Ascending aorta (tissue), 2 donors: ENCODE measurements at regions not wholly inside any gene's neighbourhood (a gene's known extent, or its start where the extent isn't known, plus 50 kb on each side); places are given as distances from the start of the nearest gene placed in this dataset.

Source experiments
- DNase-seq, 2 donors: peaks; one replicate each; pipeline ENCODE4 v3.0.0-alpha.2; 2019; ENCODE audit warnings: low spot score in 2 of 2
- H3K27ac ChIP-seq, 2 donors: fragments of 200-600 bp; sonication (generic); one replicate each; pipeline ENCODE4 v1.5.1; 2016 to 2017; ENCODE audit warnings: mild to moderate bottlenecking in 1 of 2
- H3K27me3 ChIP-seq: fragments of 200-600 bp; sonication (generic); one replicate; pipeline ENCODE4 v1.5.1; 2017
- H3K36me3 ChIP-seq, 2 donors: fragments of 200-600 bp; sonication (generic); one replicate each; pipeline ENCODE4 v1.5.1; 2016
- H3K4me1 ChIP-seq, 2 donors: fragments of 200-600 bp; sonication (generic); one replicate each; pipeline ENCODE4 v1.5.1; 2016 to 2017; ENCODE audit warnings: mild to moderate bottlenecking in 1 of 2
- H3K4me3 ChIP-seq, 2 donors: fragments of 200-600 bp; sonication (generic); one replicate each; pipeline ENCODE4 v1.5.1; 2016 to 2017; ENCODE audit warnings: mild to moderate bottlenecking in 1 of 2
- H3K9me3 ChIP-seq, 2 donors: fragments of 200-600 bp; sonication (generic); one replicate each; pipeline ENCODE4 v1.5.1; 2016
- intact Hi-C: fragments of 100-400 bp; cut with DNase I; formaldehyde crosslinking; loops from one replicate; pipeline ENCODE4 v1.15.1; 2023
- TF ChIP-seq, protein P1 (sequence below), 3 experiments: fragments of 200-600 bp in 2 of 3; fragments of 450-650 bp in 1 of 3; sonication (generic) in 2 of 3; IDR thresholded peaks; one replicate each; pipeline ENCODE4 v1.5.1; 2016 to 2019; ENCODE audit warnings: antibody characterized with exemption in 3 of 3, mild to moderate bottlenecking in 1 of 3, moderate library complexity in 1 of 3

DNA sequence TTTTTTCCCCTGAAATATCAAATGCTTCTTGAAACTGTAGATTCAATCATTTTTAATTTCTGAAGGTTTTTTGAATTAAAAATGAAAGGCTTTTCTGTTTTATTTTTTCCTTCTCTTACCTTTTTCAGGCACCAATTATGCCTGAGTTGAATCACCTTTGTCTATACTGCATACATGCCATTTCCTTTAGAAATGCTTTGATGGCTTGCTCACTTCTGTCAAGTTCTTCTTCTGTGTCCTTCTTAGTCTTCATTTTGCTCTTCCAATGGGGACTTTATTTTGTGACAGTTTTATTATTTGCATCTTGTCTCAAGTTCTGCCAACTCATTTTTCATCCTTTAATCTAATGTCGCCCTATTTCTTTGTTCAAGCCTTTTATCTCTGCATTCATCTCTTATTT lies 121.9 kb upstream of the PRL start:
- DNase-seq, result no peak
- TF ChIP-seq, protein P1, sequence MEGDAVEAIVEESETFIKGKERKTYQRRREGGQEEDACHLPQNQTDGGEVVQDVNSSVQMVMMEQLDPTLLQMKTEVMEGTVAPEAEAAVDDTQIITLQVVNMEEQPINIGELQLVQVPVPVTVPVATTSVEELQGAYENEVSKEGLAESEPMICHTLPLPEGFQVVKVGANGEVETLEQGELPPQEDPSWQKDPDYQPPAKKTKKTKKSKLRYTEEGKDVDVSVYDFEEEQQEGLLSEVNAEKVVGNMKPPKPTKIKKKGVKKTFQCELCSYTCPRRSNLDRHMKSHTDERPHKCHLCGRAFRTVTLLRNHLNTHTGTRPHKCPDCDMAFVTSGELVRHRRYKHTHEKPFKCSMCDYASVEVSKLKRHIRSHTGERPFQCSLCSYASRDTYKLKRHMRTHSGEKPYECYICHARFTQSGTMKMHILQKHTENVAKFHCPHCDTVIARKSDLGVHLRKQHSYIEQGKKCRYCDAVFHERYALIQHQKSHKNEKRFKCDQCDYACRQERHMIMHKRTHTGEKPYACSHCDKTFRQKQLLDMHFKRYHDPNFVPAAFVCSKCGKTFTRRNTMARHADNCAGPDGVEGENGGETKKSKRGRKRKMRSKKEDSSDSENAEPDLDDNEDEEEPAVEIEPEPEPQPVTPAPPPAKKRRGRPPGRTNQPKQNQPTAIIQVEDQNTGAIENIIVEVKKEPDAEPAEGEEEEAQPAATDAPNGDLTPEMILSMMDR (IDR thresholded peaks at IDR 0.05), result no peak
- intact Hi-C loops, result no loop called here
- Histone ChIP-seq H3K27me3 (no peaks in the 10 kb centered on the region), H3K27ac (no peak overlapping the region), H3K4me1 (no peaks in the 10 kb centered on the region), H3K4me3 (no peak overlapping the region), H3K9me3 (peaks cover 0 to 21% of the 10 kb centered on the region in 2 donors), H3K36me3 (no peaks in the 10 kb centered on the region)

DNA sequence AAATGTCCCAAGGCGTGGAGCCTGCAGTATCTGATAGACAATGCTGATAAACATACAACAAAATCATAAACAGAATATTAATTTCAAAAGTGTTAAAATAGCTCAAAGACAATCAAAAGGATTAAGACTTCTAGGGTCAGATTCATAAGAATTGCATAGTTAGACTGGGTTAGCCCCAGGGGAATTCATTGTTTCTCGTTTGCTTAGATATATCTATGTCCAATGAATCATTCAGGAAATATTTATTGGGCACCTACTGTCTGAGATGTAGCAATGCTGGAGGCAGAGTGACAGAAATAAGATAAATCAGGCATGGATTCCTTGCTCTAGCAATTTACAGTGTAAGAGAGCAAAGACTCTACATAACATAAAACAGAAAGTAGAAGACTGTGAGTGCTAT lies 124.4 kb upstream of the PRL start:
- TF ChIP-seq, protein P1 (IDR thresholded peaks at IDR 0.05), result no peak

DNA sequence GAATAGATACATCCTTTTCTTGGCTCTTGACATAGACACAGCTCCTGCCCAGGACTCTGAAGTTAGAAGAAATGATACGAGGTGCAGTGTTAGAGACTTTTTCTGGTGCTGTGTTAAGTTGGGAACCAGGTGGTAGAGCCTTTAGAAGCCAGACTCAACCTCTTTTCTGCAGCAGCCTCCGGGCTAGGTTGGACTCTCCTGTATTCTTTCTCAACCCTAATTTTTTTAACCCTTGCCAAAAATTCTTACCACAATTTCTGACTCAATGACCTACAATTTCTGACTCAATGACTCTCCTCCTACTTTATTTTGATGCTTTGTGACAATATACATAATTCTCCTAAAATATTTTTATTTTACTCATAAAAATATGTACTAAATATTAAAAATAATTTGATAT lies 127.4 kb upstream of the PRL start:
- Histone ChIP-seq H3K4me3 (no peak overlapping the region), H3K4me1 (no peaks in the 10 kb centered on the region), H3K36me3 (no peaks in the 10 kb centered on the region), H3K9me3 (peaks cover 0 to 10% of the 10 kb centered on the region in 2 donors), H3K27ac (no peak overlapping the region), H3K27me3 (no peaks in the 10 kb centered on the region)
- DNase-seq, result no peak
- TF ChIP-seq, protein P1 (IDR thresholded peaks at IDR 0.05), result no peak
- intact Hi-C loops, result no loop called here

More for the DNA sequence above, 124.4 kb upstream of the PRL start:
- Histone ChIP-seq H3K36me3 (no peaks in the 10 kb centered on the region), H3K4me3 (no peak overlapping the region), H3K27ac (no peak overlapping the region), H3K4me1 (no peaks in the 10 kb centered on the region), H3K27me3 (no peaks in the 10 kb centered on the region), H3K9me3 (peaks cover 0 to 21% of the 10 kb centered on the region in 2 donors)
- DNase-seq, result no peak
- intact Hi-C loops, result no loop called here

DNA sequence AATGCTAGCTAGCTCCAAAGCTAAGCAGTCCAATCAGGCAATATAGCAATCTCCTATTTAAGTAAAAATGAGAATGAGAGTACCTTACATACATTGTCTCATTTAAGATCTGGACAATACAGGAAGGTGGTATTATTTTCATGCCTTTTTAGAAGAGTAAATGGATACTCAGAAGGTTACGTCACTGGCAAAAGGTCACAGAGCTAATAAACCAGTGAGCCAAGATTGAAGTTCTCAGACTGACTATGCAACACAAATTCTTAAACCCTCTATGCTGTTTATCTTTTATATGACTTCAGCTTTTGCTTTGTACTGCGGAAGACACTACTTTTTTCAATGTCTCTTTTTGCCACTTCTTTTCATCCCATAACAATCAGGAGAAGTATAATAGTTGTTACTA lies 135.2 kb upstream of the PRL start:
- Histone ChIP-seq H3K27me3 (no peaks in the 10 kb centered on the region), H3K9me3 (no peaks in the 10 kb centered on the region), H3K36me3 (no peaks in the 10 kb centered on the region), H3K4me3 (no peak overlapping the region), H3K4me1 (no peaks in the 10 kb centered on the region), H3K27ac (no peak overlapping the region)
- TF ChIP-seq, protein P1 (IDR thresholded peaks at IDR 0.05), result no peak
- no peak for DNase-seq
- intact Hi-C loops, result no loop called here

DNA sequence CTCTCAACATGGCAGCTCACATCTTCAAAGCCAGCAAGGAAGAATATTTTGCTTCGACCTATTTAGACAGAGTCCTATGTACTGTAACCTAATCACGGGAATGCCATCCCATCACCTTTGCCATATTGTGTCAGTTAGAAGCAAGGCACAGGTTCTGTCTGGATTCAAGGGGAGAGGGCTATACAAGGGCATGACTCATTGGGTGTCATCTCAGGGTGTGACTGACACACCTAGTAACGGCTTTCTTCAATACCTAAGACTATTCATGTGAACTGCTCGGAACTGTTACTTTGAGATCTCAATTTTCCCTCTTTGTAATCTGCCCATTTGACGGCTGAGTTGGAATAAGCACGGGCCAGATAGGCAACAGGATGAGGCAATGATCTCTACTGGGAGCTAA lies 135.6 kb upstream of the HDGFL1 start:
- TF ChIP-seq, protein P1 (IDR thresholded peaks at IDR 0.05), result no peak
- Histone ChIP-seq H3K27me3 (no peaks in the 10 kb centered on the region), H3K36me3 (no peaks in the 10 kb centered on the region), H3K27ac (no peak overlapping the region), H3K9me3 (no peaks in the 10 kb centered on the region), H3K4me1 (no peaks in the 10 kb centered on the region), H3K4me3 (no peak overlapping the region)
- intact Hi-C loops, result no loop called here
- DNase-seq, result no peak

DNA sequence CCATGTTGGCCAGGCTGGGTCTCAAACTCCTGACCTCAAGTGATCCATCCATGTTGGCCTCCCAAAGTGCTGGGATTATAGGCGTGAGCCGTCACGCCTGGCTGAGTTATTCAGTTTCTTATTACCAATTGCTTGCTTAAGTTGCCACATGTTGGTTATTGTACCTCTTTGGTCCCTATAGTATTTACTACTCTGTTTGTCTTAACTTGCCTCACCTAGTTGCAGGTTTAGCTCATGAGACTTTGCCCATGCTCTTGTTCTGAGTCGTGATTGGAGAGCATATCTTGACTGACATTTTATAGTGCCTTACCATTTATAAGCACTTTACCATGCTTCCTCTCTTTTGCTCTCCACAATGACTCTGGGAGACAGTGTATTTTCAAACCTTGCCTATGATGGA lies 134.2 kb upstream of the HDGFL1 start:
- no peak overlapping the region for H3K27ac ChIP-seq
- intact Hi-C loops, result no loop called here
- H3K36me3 ChIP-seq, result no peaks in the 10 kb centered on the region
- no peaks in the 10 kb centered on the region for H3K4me1 ChIP-seq
- TF ChIP-seq, protein P1 (IDR thresholded peaks at IDR 0.05), result no peak
- H3K27me3 ChIP-seq, result no peaks in the 10 kb centered on the region
- no peak for DNase-seq
- no peaks in the 10 kb centered on the region for H3K9me3 ChIP-seq
- no peak overlapping the region for H3K4me3 ChIP-seq
